Prostate gland (tissue), 2 donors: ENCODE measurements at regions not wholly inside any gene's neighbourhood (a gene's known extent, or its start where the extent isn't known, plus 50 kb on each side); places are given as distances from the start of the nearest gene placed in this dataset.

Experiments
- CTCF ChIP-seq, 4 experiments: fragments of 200-600 bp in 2 of 4; fragments of 450-650 bp in 2 of 4; sonication (generic) in 2 of 4; IDR thresholded peaks; 1 replicate in 3 of 4; 2 replicates in 1 of 4; pipeline ENCODE4 v1.5.1; 2016 to 2019; ENCODE audit warnings: antibody characterized with exemption in 4 of 4, mild to moderate bottlenecking in 2 of 4, moderate library complexity in 2 of 4
- POLR2A ChIP-seq: fragments of 450-650 bp; IDR thresholded peaks from one replicate; pipeline ENCODE4 v1.6.1; 2016; ENCODE audit warnings: antibody characterized with exemption, mild to moderate bottlenecking

- TF ChIP-seq CTCF (IDR thresholded peaks at IDR 0.05) (no peak), POLR2A (no peak)
Observed at GRCh38 chr10:31148951-31149350, 117.3 kb upstream of the ZNF438 start.
